CD14-positive monocyte (primary cell): ENCODE measurements at regions not wholly inside any gene's neighbourhood (a gene's known extent, or its start where the extent isn't known, plus 50 kb on each side); places are given as distances from the start of the nearest gene placed in this dataset.

Source experiments
- DNase-seq, 3 donors: peaks; one replicate each; pipeline ENCODE4 v3.0.0-alpha.2; 2011 to 2022
- H2AFZ ChIP-seq: 2 replicates; pipeline ENCODE4 v1.6.0; 2012; ENCODE audit warnings: mild to moderate bottlenecking, low read depth, low read length, inconsistent platforms; ENCODE audit not compliant: insufficient read depth, poor library complexity, severe bottlenecking
- H3K27ac ChIP-seq, 2 donors: 1 replicate in 1 of 2; 2 replicates in 1 of 2; pipeline ENCODE4 v1.5.1; 2012 to 2013; ENCODE audit warnings: low read length in 2 of 2, control low read depth in 1 of 2, inconsistent platforms in 1 of 2, low read depth in 1 of 2, mild to moderate bottlenecking in 1 of 2
- H3K27me3 ChIP-seq, 2 donors: one replicate each; pipeline versions ENCODE4 v1.6.0 to v1.6.1; 2011 to 2013; ENCODE audit warnings: low read length in 2 of 2; ENCODE audit not compliant: control insufficient read depth in 2 of 2, insufficient read depth in 2 of 2
- H3K36me3 ChIP-seq, 2 donors: replicated peaks in 1 of 2; 1 replicate in 1 of 2; 2 replicates in 1 of 2; pipeline versions ENCODE4 v1.5.1 to v1.6.1; 2012 to 2013; ENCODE audit warnings: low read length in 2 of 2, control low read depth in 1 of 2, inconsistent platforms in 1 of 2, mild to moderate bottlenecking in 1 of 2; ENCODE audit not compliant: insufficient read depth in 2 of 2, control insufficient read depth in 1 of 2
- H3K4me1 ChIP-seq, 2 donors: 1 replicate in 1 of 2; 2 replicates in 1 of 2; pipeline versions ENCODE4 v1.5.1 to v1.6.1; 2012 to 2013; ENCODE audit warnings: low read length in 2 of 2, control low read depth in 1 of 2, inconsistent platforms in 1 of 2, mild to moderate bottlenecking in 1 of 2, moderate library complexity in 1 of 2; ENCODE audit not compliant: insufficient read depth in 2 of 2, control insufficient read depth in 1 of 2
- H3K4me2 ChIP-seq: replicated peaks from 2 replicates; pipeline ENCODE3; 2012; ENCODE audit warnings: low read length, moderate library complexity, mild to moderate bottlenecking; ENCODE audit not compliant: poor library complexity, severe bottlenecking; ENCODE audit errors: extremely low read depth
- H3K4me3 ChIP-seq, 3 experiments: fragments of 200-600 bp in 1 of 3; sonication (generic) in 1 of 3; replicated peaks in 1 of 3; 1 replicate in 2 of 3; 2 replicates in 1 of 3; pipeline ENCODE4 v1.5.1; 2011 to 2013; ENCODE audit warnings: low read length in 3 of 3, mild to moderate bottlenecking in 3 of 3, control low read depth in 2 of 3, low read depth in 2 of 3, inconsistent platforms in 1 of 3, moderate library complexity in 1 of 3
- H3K79me2 ChIP-seq: 2 replicates; pipeline ENCODE4 v1.6.0; 2012; ENCODE audit warnings: mild to moderate bottlenecking, control low read depth, inconsistent platforms, low read length, moderate library complexity; ENCODE audit not compliant: insufficient read depth
- H3K9ac ChIP-seq: 2 replicates; pipeline ENCODE4 v1.6.0; 2017; ENCODE audit warnings: low read length, mild to moderate bottlenecking; ENCODE audit not compliant: insufficient read depth, poor library complexity, severe bottlenecking
- H3K9me3 ChIP-seq, 2 donors: replicated peaks in 1 of 2; 1 replicate in 1 of 2; 2 replicates in 1 of 2; pipeline versions ENCODE4 v1.5.1 to v1.6.1; 2012 to 2013; ENCODE audit warnings: low read length in 2 of 2, control low read depth in 1 of 2; ENCODE audit not compliant: control insufficient read depth in 1 of 2, insufficient read depth in 1 of 2
- H4K20me1 ChIP-seq: 2 replicates; pipeline ENCODE4 v1.6.0; 2012; ENCODE audit warnings: mild to moderate bottlenecking, low read length, control low read depth, moderate library complexity; ENCODE audit not compliant: insufficient read depth
- H3K27ac Mint-ChIP-seq, 7 donors: one replicate each; pipeline ENCODE4 v1.8.0; 2020; ENCODE audit warnings: mild to moderate bottlenecking in 7 of 7, mixed read lengths in 7 of 7, moderate library complexity in 6 of 7, inconsistent platforms in 2 of 7
- H3K27me3 Mint-ChIP-seq, 3 donors: one replicate each; pipeline ENCODE4 v1.8.0; 2021 to 2022; ENCODE audit warnings: low read depth in 3 of 3, mild to moderate bottlenecking in 3 of 3, mixed read lengths in 3 of 3, moderate library complexity in 3 of 3, inconsistent platforms in 1 of 3
- H3K36me3 Mint-ChIP-seq, 2 donors: one replicate each; pipeline ENCODE4 v1.8.0; 2020; ENCODE audit warnings: mixed read lengths in 2 of 2, inconsistent platforms in 1 of 2, mild to moderate bottlenecking in 1 of 2
- H3K4me1 Mint-ChIP-seq: one replicate; pipeline ENCODE4 v1.8.0; 2020; ENCODE audit warnings: mild to moderate bottlenecking, mixed read lengths
- H3K4me3 Mint-ChIP-seq, 2 donors: one replicate each; pipeline ENCODE4 v1.8.0; 2020; ENCODE audit warnings: mild to moderate bottlenecking in 2 of 2, mixed read lengths in 2 of 2, moderate library complexity in 1 of 2
- H3K9me3 Mint-ChIP-seq, 7 donors: one replicate each; pipeline ENCODE4 v1.8.0; 2020 to 2022; ENCODE audit warnings: mixed read lengths in 7 of 7, mild to moderate bottlenecking in 6 of 7, moderate library complexity in 6 of 7, inconsistent platforms in 2 of 7
- WGBS: methylation state at CpG from one replicate; pipeline ENCODE4 v1.1.5; 2013; ENCODE audit warnings: missing lambda C conversion rate; ENCODE audit not compliant: insufficient coverage; 5-methylcytosine and 5-hydroxymethylcytosine counted together
- intact Hi-C, 2 donors: fragments of 100-400 bp; cut with micrococcal nuclease; formaldehyde crosslinking; loops; one replicate each; pipeline versions ENCODE4 v1.15.0 to v1.15.1; 2023
- TF ChIP-seq, protein P1 (sequence below): fragments of 200-600 bp; IDR thresholded peaks from one replicate; pipeline ENCODE4 v1.8.0; 2022; ENCODE audit warnings: antibody characterized with exemption, mild to moderate bottlenecking

DNA sequence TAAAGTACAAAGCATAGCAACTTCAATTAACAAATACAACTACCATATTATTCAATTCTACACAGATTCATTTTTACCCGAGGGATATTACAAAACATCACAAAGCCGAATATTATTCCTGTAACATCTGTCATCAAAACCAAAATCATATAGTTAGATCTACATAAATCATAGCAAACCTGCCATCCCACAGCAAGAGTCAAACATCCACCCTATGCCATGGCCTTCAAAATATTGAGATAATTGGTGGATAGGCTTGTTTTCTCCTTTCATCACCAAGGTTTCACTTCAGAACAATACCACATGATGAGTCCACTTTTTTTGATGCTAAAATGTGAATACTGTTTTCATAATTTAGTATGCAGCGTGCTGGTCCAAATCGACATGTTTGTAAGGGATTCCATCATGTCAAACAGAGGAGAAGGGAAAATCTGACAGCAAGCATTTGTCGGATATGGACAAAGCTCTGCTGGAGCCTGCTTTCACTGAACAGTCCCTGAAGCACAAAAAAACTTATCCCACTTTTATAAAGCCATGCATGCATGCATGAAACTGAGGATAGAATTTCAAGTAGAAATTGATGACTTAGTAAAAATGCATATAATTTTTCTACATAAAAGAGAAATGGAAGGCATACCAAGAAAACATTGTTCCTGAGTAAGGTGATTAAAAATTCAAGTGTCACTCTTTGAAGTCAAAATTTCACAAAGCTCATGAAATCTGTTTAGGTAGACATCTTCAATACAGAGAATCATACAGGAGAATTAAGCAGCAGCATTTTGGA lies 494.1 kb downstream of the HACE1 start:
- Histone ChIP-seq H4K20me1 (no peaks in the 10 kb centered on the region), H3K4me3 (no peak overlapping the region), H3K4me1 (no peaks in the 10 kb centered on the region), H3K9me3 (no peaks in the 10 kb centered on the region), H3K4me2 (no peak overlapping the region), H3K9ac (no peak overlapping the region), H3K27me3 (no peaks in the 10 kb centered on the region), H3K79me2 (no peaks in the 10 kb centered on the region), H2AFZ (no peak overlapping the region), H3K36me3 (no peaks in the 10 kb centered on the region), H3K27ac (no peak overlapping the region)
- H3K9me3 Mint-ChIP-seq, result no peaks in the 10 kb centered on the region
- intact Hi-C loops, result no loop called here
- H3K27me3 Mint-ChIP-seq, result peaks cover 0 to 1% (median 0%) of the 10 kb centered on the region in 3 donors
- H3K27ac Mint-ChIP-seq, result no peak overlapping the region
- no peaks in the 10 kb centered on the region for H3K4me1 Mint-ChIP-seq
- TF ChIP-seq, protein P1, sequence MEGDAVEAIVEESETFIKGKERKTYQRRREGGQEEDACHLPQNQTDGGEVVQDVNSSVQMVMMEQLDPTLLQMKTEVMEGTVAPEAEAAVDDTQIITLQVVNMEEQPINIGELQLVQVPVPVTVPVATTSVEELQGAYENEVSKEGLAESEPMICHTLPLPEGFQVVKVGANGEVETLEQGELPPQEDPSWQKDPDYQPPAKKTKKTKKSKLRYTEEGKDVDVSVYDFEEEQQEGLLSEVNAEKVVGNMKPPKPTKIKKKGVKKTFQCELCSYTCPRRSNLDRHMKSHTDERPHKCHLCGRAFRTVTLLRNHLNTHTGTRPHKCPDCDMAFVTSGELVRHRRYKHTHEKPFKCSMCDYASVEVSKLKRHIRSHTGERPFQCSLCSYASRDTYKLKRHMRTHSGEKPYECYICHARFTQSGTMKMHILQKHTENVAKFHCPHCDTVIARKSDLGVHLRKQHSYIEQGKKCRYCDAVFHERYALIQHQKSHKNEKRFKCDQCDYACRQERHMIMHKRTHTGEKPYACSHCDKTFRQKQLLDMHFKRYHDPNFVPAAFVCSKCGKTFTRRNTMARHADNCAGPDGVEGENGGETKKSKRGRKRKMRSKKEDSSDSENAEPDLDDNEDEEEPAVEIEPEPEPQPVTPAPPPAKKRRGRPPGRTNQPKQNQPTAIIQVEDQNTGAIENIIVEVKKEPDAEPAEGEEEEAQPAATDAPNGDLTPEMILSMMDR, result no peak
- no peak overlapping the region for H3K4me3 Mint-ChIP-seq
- H3K36me3 Mint-ChIP-seq, result no peaks in the 10 kb centered on the region
- WGBS, result 93% methylated on average over 2 of the region's 5 CpGs
- no peak for DNase-seq

DNA sequence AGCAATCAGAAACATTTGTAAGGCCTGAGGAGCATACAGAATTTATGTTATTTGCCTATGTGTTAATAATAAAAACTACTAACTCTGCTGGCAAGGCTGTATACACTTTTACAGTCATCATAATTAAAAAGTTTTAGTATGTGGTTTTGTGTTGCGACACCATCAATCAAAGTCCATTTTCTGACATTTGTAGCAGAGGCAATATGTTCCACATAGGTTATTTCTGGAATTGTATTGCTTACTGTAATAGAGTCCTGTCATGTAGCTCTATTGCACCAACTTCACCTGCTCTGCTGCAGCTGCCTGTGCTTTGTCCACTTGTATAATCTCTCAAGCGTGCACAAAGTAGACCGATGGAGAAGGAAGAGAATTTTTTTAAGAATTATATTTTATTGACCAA lies 501.8 kb downstream of the HACE1 start:
- H3K9me3 Mint-ChIP-seq, result peaks cover 0 to 5% (median 4%) of the 10 kb centered on the region in 7 donors
- WGBS, result no CpG with 5 or more reads among the region's 3 CpGs
- H3K9me3 ChIP-seq, result peaks cover 0 to 10% of the 10 kb centered on the region in 2 donors

More for the DNA sequence above, 501.8 kb downstream of the HACE1 start:
- Mint-ChIP-seq H3K27ac (no peak overlapping the region), H3K4me3 (no peak overlapping the region), H3K27me3 (no peaks in the 10 kb centered on the region), H3K4me1 (no peaks in the 10 kb centered on the region), H3K36me3 (no peaks in the 10 kb centered on the region)
- H4K20me1 ChIP-seq, result no peaks in the 10 kb centered on the region
- H3K27ac ChIP-seq, result no peak overlapping the region
- no peak overlapping the region for H3K4me3 ChIP-seq
- no peaks in the 10 kb centered on the region for H3K36me3 ChIP-seq
- no peak overlapping the region for H3K4me2 ChIP-seq
- TF ChIP-seq, protein P1, result no peak
- no peak for DNase-seq
- H3K4me1 ChIP-seq, result no peaks in the 10 kb centered on the region
- no peaks in the 10 kb centered on the region for H3K27me3 ChIP-seq
- intact Hi-C loops, result no loop called here
- H3K9ac ChIP-seq, result no peak overlapping the region
- no peak overlapping the region for H2AFZ ChIP-seq
- H3K79me2 ChIP-seq, result no peaks in the 10 kb centered on the region
